Fibroblast of skin of left biceps (primary cell): ENCODE measurements at regions not wholly inside any gene's neighbourhood (a gene's known extent, or its start where the extent isn't known, plus 50 kb on each side); places are given as distances from the start of the nearest gene placed in this dataset.

Source experiments
- DNase-seq, 2 experiments: peaks; one replicate each; pipeline ENCODE4 v3.0.0-alpha.2; 2013; ENCODE audit warnings: low read depth in 2 of 2

DNA sequence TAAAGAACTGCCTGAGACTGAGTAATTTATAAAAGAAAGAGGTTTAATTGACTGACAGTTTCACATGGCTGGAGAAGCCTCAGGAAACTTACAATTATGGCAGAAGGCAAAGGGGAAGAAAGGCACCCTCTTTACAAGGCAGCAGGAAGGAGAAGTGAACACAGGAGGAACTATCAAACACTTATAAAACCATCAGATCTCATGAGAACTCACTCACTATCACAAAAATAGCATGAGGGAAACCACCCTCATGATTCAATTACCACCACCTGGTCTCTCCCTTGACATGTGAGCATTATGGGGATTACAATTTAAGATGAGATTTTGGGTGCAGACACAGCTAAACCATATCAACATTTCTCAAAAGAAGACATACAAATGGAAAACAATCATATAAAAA lies 266.3 kb downstream of the EPM2A start:
- no peak for DNase-seq

DNA sequence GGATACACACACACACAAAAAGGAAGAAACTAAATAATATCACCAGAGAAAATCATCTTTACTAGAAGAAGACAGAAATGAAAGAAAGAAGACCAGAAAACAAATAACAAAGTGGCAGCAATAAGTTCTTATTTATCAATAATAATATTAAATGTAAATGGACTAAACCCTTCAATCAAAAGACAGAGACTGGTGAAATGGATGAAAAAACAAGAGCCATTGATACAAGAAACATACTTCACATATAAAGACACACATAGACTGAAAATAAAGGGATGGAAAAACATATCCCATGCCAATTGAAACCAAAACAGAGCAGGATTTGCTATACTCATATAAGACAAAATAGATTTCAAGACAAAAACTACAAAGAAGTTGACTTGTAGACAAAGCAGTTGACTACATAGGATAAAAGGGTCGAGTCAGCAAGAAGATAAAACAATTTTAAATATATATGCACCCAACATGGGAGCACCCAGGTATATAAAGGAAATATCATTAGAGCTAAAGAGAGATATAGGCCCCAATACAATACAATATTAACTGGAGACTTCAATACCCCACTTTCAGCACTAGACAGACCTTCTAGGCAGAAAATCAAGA lies 259.4 kb downstream of the EPM2A start:
- DNase-seq, result no peak

DNA sequence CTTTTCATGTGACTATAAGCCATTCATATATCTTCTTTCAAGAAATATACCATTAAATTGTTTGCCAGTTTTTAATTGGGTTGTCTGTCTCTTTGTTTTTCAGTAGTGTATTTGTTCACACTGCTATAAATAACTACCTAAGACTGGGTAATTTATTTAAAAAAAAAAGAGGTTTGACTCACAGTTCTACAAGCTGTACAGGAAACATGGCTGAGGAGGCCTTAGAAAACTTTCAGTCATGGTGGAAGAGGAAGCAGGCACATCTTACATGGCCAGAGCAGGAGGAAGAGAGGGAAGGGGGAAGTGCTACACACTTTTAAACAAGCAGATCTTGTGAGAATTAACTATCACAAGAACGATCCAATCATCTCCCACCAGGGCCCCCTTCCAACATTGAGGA lies 255.3 kb downstream of the EPM2A start:
- no peak for DNase-seq

DNA sequence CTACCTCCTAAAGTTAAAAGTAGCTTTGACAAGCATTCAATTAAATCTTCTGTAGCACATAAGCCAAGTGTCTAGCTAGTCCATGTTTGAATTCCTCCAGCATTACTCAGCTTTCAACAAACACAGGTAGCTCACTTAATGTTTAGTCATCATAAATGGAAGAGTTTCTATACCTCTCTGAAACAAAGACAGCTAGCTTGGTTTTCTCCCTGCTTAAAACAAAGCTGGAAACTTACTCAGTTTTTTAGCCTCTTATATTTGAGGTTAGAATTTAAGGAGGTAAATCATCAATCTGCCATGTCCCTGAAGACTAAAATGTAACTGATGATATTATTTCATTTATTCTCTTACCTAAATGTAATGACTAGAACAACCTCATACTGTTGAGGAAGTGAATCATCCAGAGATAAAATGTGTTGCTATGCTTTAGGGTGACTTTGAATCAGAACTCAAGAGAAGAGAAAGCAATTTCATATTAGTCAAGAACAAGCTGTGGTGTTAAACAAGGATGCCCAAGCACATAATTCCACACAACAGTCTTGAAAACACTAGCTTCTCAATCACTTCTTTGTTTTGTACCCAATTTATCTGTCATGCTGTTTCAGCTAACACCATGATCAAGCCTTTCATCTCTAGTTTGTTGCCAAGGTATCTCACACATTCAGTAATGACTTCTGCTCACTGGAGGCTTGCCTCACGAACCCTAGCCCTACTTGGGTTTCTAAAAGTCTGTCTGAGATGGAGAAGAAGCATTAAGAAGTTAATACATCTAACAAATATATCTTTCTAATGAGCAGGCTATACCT lies 251.9 kb downstream of the EPM2A start:
- DNase-seq, result no peak

DNA sequence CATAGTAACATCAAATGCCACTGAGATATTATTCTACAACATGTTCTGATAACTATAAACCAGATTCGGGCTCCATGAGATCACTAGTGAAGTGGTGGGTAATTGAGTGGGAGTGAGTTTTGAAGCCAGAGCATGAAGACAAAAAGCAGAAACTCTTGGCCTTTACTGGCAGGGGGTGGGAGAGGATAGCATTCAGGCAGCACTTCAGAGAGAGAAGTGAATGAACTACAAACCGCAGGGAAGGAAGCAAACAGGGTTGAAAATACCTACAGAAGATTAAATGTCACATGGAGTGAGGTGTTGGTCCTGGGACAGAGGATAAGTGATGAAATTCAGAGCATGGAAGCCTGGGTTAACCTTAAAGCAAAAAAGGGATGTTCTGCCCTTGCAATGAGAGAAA lies 250.0 kb downstream of the EPM2A start:
- DNase-seq, result no peak

DNA sequence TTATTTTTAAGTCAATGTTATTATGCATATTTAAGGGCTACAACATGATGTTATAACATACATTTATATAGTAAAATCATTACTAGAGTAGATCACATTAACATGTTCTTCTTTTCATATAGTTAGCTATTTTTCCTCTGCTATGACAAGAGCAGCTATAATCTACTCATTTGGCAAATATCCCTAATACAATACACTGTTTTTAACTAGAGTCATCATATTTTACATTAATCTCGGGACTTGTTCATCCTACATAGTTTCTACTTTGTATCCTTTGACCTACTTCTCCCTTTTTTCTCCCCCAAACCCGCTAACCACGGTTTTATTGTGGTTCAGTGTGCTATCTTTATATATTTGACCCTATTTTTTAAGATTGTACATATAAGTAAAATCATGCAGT lies 249.0 kb downstream of the EPM2A start:
- DNase-seq, result no peak

DNA sequence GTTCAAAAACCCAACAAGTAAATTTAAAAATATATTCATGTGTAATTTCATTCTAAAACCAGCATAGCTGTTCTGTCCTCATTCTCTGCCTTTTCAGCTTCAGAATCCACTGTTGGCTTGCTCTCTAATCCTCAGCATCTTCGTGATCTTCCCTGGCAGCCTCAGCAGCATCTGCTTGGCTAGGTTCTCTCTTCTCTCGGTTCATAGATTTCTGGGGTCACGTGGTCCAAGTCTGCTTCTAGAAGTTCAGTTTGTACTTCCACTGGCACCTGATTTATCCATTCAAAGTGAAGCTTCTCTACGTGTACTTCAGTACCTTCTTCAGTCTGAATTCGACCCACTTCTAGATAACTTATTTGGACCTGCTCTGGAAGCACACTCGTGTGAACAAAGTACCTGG lies 245.7 kb downstream of the EPM2A start:
- no peak for DNase-seq

DNA sequence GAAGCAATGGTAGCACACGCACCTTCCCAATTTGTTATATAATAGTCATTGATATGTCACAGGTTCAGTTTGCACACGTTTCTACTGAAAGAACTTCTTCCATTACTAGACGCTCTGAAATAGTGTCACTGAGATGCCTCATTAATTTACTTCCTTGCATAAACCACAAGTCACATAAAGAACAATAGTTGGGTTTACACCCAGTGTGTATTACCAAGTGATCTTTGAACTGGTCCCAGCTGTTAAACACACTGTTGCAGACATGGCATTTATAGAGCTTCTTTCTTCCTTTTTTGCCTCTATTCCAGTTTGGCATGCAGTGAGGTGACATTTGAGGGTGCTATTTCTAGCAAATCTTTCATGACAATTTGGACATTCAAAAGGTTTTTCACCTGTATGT lies 245.3 kb downstream of the EPM2A start:
- no peak for DNase-seq

DNA sequence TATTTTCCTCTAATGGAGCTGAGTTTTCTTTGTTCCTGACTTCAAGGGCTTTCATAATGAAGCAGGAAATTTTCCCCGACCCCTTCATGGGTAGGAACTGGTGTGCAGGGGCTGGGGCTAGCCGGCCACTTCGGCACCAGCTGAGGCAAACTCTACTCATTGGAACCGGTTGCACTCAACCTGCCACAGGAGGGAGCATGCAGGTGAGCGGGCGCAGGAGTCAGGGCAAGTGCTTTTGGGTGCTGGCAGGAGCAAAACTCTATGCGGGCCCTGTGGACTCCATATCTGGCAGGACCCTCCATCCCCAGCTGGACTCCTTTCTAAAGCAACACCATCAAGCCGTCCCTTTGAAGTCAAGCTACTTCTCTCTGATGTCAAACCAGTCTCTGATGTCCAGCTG lies 244.2 kb downstream of the EPM2A start:
- DNase-seq, result no peak

DNA sequence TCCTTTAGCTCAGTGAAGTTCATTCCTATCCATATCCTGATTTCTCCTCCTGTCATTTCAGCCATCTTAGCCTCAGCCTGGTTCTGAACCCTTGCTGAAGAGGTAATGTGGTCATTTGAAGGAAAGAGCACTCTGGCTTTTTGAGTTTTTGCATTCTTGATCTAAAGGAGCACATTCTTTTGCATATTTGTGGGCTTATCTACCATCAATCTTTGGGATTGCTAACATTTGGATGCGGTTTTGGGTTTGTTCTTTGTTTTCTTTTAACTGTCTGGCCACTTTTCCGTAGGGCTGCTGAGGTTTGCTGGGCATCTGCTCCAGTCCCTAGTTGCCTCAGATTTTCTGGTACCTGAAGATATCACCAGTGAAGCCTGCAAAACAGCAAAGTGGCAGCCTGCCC lies 238.3 kb downstream of the EPM2A start:
- no peak for DNase-seq

DNA sequence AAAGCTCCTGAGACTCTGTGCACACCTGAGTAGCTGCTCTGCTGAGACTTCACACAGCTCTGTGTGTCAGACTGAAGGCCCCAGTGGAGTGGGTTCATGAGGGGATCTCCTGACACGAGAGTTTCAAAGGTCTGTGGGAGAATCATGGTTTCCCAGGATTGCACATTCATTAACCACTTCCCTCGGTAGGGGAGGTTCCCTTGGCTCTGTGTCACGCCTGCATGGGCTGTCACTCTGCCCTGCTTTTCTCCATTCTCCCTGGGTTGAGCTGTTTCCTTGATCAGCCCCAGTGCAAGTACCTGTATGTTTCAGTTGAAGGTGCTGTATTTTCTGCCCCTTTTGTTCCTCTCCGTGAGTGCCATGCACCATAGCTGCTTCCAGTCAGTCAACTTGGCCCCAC lies 236.9 kb downstream of the EPM2A start:
- no peak for DNase-seq

DNA sequence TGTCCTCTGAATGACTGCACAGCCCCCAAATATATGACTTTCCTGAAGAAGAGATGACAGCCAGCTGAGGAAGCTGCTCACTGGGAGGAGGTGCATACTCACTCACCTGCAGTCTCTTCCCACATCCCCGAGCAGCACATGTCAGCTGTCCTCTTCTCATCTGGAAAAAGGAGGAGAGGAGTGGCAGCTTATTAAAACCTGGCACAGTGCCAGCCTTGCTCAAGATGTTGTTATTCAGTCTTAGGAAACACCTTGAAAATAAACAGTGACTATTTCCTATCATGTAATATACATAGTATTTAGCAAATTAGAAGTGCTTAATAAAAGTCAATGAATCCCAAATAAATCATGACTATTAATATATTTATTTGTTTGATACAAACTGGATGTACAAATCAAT lies 232.9 kb downstream of the EPM2A start:
- DNase-seq, result no peak

DNA sequence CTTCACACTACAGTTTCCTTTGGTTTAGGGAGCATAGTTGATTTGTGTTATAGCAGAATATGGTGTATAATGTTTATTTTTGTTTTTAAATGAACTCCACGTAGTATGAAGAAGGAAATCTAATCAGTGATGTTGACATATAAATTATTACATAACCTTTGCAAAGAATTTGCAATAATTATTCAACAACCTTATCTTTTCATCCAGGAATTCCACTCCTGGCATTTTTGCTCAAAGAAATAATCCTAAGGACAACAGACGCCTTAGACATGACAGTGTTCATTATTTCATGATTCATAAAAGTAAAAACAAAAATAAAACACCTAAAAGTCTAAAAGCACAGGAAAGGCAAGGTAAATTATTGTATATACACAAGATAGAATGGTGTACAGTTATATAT lies 229.2 kb downstream of the EPM2A start:
- DNase-seq, result no peak

DNA sequence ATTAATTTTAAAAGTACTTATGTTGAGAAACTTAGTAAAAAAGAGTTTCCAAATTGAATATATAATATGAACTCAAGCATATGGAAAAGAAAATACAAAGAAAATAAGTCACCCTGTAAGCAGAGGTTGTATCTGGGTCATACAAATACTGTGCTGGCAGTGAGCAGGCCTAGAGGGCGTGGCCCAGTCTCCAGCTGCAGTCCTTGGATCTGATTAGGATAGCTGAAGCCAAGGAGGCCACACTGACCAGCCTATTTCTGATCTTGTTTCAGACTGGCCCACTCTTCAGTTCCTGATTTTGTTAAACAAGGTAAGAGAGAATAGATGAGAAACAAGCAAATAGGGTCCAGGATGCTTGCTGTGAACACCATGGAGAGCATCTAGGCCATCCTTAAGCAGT lies 228.8 kb downstream of the EPM2A start:
- DNase-seq, result no peak

DNA sequence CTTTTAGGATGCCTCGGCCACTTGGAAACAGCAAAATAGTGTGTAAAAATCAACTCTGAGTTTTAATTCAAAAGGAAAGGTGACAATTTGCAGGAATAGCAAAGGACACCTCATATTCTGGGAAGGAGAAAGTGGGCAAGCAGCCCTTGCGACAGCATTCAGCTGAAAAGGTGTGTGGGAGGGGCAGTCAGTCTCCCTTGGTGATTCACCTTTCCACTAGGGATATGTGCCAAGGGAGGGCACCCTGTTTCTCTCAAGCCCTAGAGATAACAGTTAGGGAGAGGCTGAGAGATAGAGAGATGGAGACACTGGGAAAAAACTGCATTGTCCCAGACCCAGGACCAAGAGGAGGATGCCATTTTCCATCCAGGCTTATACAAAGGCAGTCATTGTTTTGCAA lies 228.1 kb downstream of the EPM2A start:
- DNase-seq, result no peak

DNA sequence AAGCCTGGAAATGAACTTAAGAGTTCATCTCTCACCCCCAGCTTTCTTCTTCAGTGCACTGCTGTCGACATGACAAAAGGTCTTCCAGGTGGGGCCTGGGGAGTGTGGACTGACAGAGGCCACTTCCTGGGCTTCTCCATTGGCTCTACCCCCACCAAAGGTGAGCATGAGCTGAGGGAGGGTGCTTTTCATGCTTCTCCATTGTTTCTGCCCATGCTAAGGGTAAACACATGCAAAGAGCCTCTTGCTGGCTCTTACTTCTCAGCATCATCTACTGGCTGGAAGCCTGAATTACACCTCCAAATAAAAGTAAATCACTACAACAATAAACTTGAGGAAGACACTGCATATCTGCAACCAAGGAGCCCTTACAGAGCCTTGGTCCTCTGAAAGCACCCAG lies 227.2 kb downstream of the EPM2A start:
- DNase-seq, result no peak

DNA sequence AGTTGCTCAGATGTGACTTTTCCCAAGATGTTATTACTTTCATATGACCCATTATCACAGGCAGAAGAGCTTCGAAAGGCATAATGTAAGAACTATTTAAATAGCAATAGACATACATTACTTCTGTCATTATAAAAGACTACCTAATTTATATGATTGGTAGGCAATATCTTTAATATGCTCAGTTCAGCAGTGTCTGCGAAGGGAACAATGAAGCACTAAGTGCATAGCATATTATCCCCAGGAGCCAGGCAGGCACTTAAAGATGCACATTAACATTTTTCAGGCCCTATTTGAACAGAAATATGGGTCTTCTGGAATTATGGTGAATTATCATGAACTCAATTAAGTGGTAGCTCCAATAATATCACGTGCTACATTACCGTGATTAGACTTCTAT lies 217.8 kb downstream of the EPM2A start:
- DNase-seq, result no peak

DNA sequence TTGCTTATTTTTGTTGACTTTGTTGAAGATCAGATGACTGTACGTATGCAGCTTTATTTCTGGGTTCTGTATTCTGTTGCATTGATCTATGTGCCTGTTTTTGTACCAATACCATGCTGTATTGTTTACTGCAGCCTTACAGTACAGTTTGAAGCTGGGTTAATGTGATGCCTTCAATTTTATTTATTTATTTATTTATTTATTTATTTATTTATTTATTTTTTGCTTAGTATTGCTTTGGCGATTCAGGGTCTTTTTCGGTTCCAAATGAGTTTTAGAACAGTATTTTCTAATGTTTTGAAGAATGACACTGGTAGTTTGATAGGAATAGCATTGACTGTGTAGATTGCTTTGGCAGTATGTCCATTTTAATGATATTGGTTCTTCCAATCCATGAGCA lies 210.3 kb downstream of the EPM2A start:
- DNase-seq, result no peak

DNA sequence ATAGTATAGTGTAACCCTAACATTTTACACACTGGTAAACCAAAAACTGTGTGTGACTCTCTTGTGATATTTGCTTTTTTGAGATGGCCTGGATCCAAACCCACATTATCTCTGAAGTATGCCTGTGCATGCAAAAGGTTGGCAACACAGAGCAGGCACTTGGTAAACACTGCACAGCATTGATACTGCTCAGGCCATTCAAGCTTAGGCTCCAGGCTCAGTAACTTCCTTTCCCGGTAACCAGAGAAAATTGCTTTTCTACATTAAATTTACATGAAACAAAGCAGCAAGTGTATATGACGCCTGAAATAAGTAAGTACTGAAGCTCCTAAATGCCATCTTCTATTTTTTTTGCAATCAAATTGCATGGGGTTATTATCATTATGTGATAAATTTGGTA lies 205.7 kb downstream of the EPM2A start:
- no peak for DNase-seq

DNA sequence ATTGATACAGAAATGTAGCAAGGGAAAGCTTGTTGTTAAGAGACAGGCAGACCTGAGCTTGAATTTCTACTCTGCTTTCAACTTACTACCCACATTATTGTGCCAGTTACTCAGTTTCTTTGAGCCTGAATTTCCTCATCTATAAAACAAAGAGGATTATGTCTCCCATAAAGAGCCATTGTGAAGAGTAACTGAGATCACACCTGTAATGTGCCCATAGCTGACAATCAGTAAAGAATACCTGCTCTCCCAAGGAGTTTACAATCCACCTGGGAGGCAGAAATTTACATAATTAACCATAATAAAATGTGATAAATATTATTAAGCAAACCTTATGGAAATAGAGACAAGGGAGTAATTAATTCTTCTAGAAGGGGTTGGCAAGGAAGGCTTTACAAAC lies 204.9 kb downstream of the EPM2A start:
- DNase-seq, result no peak

DNA sequence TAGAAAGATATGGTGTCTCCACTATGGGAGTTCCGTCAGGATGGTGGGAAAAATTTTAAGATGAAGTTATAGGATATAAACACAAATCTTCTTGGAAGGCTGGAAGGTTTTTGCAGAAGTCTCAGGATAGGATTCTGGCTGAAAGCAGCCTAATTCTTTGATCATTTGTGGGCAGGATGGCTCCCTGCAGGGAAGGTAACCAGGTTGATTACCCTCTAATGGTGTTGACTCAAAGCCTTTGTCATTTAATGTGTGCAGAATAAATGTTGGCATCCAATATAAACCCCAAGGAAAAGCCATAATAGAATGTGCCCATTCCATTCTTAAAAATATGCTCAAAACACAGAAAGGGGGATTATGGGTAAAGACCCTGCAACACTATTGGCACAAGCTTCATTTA lies 204.3 kb downstream of the EPM2A start:
- DNase-seq, result no peak

DNA sequence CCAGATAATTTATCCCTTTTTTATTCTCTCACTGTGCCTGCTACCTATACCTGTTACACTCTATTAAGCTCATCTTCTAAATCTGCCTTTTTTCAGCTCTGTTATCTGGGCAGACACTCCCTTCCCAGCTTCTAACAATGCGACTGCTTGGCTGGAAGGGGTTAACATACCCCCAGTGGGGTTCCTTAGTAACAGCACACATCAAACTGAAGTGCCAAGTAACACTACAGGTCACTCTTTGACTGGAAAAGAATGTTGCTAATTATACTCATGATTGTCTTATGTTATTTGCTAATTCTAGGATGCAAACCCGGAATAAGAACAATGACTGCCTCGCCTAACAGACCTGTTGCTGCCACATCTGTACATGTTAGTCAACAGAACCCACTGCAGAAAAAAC lies 203.5 kb downstream of the EPM2A start:
- DNase-seq, result no peak

DNA sequence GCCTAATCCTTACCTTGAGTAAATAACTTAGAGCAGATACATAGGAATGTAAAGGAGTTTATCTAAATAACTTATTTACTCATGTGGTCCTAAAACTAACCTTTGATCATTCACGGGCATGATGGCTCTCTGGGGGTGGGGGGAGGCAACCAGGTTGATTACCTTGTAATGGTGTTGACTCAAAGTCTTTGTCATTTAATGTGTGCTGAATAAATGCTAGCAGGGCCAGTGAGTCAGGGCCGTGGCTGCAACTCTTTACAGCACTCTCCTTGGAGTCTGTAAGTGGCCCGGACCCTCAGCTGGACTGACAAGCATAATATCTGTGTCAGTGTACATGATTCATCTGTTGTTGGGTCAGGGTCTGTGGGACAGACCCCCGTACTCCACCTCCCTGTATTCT lies 203.0 kb downstream of the EPM2A start:
- DNase-seq, result no peak

DNA sequence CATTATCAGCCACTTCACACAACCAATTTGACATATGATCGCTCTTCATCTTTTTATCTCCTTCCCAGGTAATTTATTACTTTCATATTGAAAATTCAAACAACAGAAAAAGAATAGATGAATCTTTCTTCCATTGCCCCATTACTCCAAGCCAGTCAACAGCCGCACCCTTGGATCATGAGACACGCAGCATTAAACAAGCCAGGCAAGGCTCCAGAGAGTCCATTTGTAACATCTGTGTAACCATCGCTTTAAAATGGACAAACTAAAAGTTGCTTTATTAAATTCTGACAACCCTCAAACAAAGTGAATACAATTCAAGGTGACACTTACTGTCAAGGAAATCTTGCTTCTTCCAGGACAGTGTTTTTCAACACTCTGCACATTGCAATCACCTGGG lies 200.3 kb downstream of the EPM2A start:
- no peak for DNase-seq
